ENCODE measurements at regions not wholly inside any gene's neighbourhood (a gene's known extent, or its start where the extent isn't known, plus 50 kb on each side); places are given as distances from the start of the nearest gene placed in this dataset.

DNA sequence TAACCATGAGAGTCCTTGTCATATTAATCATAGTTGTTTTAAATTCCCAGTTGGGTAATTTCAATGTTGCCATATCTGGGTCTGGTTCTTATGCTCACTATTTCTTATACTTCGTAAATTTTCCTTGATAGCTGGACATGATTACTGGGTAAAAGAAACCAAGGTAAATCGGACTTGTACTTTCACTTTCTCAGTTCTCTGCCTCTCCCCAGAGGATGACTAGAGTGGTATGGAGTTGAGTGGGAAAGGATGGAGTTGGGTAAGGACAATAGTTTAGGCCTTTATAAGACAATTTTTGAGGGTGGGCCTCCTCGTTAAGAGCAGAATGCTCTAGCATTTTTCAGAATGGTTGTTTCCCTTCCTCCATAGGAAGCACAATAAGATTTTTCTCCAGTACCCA is 106.1 kb downstream of the CRPPA start:
- no peak overlapping the region for H3K4me3 ChIP-seq
- no peaks in the 10 kb centered on the region for H3K27me3 ChIP-seq
- no peak overlapping the region for H3K27ac ChIP-seq
- TF ChIP-seq, protein P1, sequence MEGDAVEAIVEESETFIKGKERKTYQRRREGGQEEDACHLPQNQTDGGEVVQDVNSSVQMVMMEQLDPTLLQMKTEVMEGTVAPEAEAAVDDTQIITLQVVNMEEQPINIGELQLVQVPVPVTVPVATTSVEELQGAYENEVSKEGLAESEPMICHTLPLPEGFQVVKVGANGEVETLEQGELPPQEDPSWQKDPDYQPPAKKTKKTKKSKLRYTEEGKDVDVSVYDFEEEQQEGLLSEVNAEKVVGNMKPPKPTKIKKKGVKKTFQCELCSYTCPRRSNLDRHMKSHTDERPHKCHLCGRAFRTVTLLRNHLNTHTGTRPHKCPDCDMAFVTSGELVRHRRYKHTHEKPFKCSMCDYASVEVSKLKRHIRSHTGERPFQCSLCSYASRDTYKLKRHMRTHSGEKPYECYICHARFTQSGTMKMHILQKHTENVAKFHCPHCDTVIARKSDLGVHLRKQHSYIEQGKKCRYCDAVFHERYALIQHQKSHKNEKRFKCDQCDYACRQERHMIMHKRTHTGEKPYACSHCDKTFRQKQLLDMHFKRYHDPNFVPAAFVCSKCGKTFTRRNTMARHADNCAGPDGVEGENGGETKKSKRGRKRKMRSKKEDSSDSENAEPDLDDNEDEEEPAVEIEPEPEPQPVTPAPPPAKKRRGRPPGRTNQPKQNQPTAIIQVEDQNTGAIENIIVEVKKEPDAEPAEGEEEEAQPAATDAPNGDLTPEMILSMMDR (IDR thresholded peaks at IDR 0.05) = no peak
- TF ChIP-seq POLR2AphosphoS5 (IDR thresholded peaks at IDR 0.05; ENCODE audit: insufficient read depth in 1 of 2, low read depth in 1 of 2) (no peak), POLR2A (IDR thresholded peaks at IDR 0.05) (no peak)
- no peak for DNase-seq (ENCODE audit: extremely low spot score in 2 of 2)
- H3K9me3 ChIP-seq = no peaks in the 10 kb centered on the region
- H3K4me1 ChIP-seq = no peaks in the 10 kb centered on the region
- no peaks in the 10 kb centered on the region for H3K36me3 ChIP-seq
- intact Hi-C loops (cut with DNase I) = no loop called here

DNA sequence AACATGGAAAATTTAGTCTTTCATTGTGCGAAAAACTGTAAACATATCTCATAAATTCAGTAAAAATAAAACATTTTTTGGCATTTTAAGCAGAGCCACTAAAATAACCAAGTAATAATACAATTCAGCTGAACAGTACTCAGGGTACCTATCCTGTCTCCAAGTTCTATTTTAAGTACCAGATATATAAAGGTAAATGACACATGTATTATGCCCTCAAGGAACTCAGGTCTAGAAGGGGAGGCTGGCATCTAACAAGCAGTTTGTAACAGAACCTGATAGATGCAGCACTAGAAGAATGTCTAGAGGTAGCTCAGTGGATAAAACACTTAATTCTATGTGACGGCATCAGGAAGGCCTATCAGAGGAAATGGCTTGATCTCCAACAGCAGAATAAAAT is 112.2 kb downstream of the CRPPA start:
- no peak overlapping the region for H3K4me3 ChIP-seq
- H3K9me3 ChIP-seq = no peaks in the 10 kb centered on the region
- DNase-seq (ENCODE audit: extremely low spot score in 2 of 2) = no peak
- H3K4me1 ChIP-seq = no peaks in the 10 kb centered on the region
- TF ChIP-seq, protein P1 (IDR thresholded peaks at IDR 0.05) = no peak
- TF ChIP-seq POLR2AphosphoS5 (IDR thresholded peaks at IDR 0.05; ENCODE audit: insufficient read depth in 1 of 2, low read depth in 1 of 2) = no peak
- no peak for TF ChIP-seq POLR2A (IDR thresholded peaks at IDR 0.05)
- no peaks in the 10 kb centered on the region for H3K27me3 ChIP-seq
- no peaks in the 10 kb centered on the region for H3K36me3 ChIP-seq
- intact Hi-C loops (cut with DNase I) = no loop called here
- no peak overlapping the region for H3K27ac ChIP-seq

DNA sequence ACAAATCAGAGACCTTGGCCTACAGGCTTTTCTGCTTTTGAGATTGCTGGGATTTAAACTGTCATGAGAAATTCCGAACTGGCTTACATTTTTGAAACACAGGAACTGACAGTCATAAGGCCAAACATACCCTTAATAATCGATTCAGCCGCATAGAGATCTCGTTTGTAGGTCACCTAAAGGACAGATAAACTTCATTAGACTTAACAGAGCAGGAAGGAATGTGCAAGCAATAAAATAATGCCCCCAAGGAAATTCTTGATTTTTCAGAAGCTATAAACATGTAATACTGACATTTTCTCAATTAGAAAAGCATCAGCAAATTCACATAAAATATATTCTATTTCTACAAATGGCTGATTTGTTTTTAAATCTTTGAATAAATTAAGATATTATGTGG is 120.0 kb downstream of the CRPPA start:
- Histone ChIP-seq H3K36me3 (no peaks in the 10 kb centered on the region), H3K4me1 (peaks cover 6% of the 10 kb centered on the region), H3K27ac (no peak overlapping the region), H3K27me3 (no peaks in the 10 kb centered on the region), H3K9me3 (no peaks in the 10 kb centered on the region), H3K4me3 (no peak overlapping the region)
- DNase-seq (ENCODE audit: extremely low spot score in 2 of 2) = no peak
- intact Hi-C loops (cut with DNase I) = no loop called here
- no peak for TF ChIP-seq POLR2AphosphoS5 (IDR thresholded peaks at IDR 0.05; ENCODE audit: insufficient read depth in 1 of 2, low read depth in 1 of 2)
- TF ChIP-seq, protein P1 (IDR thresholded peaks at IDR 0.05) = no peak
- no peak for TF ChIP-seq POLR2A (IDR thresholded peaks at IDR 0.05)

DNA sequence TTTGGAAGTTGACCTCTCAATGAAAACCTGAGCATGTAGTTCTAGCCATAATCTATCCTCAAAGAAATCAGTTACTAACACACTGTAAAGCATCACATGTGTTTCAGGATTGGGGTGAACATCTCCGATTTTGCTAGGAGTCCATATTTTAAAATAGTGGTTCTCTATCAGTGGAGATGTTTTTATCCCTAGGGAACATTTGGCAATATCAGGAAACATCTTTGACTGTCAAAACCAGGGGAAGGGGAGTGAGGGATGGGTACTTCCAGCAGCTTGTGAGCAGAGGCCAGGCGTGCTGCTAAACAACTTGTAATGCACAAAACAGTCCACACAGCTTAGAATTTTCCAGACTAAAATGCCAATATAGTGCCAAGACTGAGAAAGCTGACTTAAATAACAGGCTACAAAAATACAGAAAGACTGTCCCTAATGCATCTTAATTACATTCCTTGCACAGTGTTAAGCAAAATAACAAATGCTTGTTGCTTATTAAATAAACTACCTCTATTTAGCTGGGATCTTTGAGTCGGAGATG is 120.9 kb downstream of the CRPPA start:
- peaks cover 6% of the 10 kb centered on the region for H3K4me1 ChIP-seq
- no peaks in the 10 kb centered on the region for H3K36me3 ChIP-seq
- H3K4me3 ChIP-seq = no peak overlapping the region
- no peaks in the 10 kb centered on the region for H3K27me3 ChIP-seq
- TF ChIP-seq POLR2A (IDR thresholded peaks at IDR 0.05) = no peak
- TF ChIP-seq POLR2AphosphoS5 (IDR thresholded peaks at IDR 0.05; ENCODE audit: insufficient read depth in 1 of 2, low read depth in 1 of 2) = no peak
- TF ChIP-seq, protein P1 (IDR thresholded peaks at IDR 0.05) = no peak
- no peak overlapping the region for H3K27ac ChIP-seq
- no peak for DNase-seq (ENCODE audit: extremely low spot score in 2 of 2)
- no peaks in the 10 kb centered on the region for H3K9me3 ChIP-seq
- intact Hi-C loops (cut with DNase I) = no loop called here

DNA sequence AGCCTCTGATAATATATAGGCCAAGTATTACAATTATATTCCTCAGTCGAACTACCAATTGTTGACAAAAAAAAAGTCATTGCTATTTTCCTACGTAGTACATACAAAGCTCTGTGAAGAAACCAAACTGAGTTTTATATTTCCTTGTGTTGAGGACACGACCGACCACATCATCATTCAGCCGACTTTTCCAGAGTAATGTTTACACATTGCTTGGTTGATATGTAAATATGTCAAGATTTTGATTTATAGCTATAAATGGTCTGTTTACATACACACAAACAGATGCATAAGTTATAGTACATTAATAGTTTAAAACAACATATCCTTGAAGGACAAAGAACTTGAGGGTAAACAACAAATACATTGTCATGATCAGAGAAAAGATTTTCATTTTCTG is 121.5 kb downstream of the CRPPA start:
- no peaks in the 10 kb centered on the region for H3K9me3 ChIP-seq
- H3K4me3 ChIP-seq = no peak overlapping the region
- H3K36me3 ChIP-seq = no peaks in the 10 kb centered on the region
- TF ChIP-seq, protein P1 (IDR thresholded peaks at IDR 0.05) = no peak
- TF ChIP-seq POLR2A (IDR thresholded peaks at IDR 0.05) (no peak), POLR2AphosphoS5 (IDR thresholded peaks at IDR 0.05; ENCODE audit: insufficient read depth in 1 of 2, low read depth in 1 of 2) (no peak)
- no peak for DNase-seq (ENCODE audit: extremely low spot score in 2 of 2)
- H3K4me1 ChIP-seq = peaks cover 6% of the 10 kb centered on the region
- no peak overlapping the region for H3K27ac ChIP-seq
- no peaks in the 10 kb centered on the region for H3K27me3 ChIP-seq
- intact Hi-C loops (cut with DNase I) = no loop called here

Measured in vagina (tissue), 2 donors.